Suprapubic skin (tissue), 4 donors: ENCODE measurements at regions not wholly inside any gene's neighbourhood (a gene's known extent, or its start where the extent isn't known, plus 50 kb on each side); places are given as distances from the start of the nearest gene placed in this dataset.

Source experiments
- DNase-seq, 2 donors: peaks; one replicate each; pipeline ENCODE4 v3.0.0-alpha.2; 2019; ENCODE audit warnings: low spot score in 2 of 2
- H3K27ac ChIP-seq: fragments of 200-600 bp; sonication (generic); one replicate; pipeline ENCODE4 v1.5.1; 2019
- H3K27me3 ChIP-seq: fragments of 200-600 bp; sonication (generic); one replicate; pipeline ENCODE4 v1.5.1; 2019
- H3K36me3 ChIP-seq: fragments of 200-600 bp; sonication (generic); one replicate; pipeline ENCODE4 v1.5.1; 2019
- H3K4me1 ChIP-seq: fragments of 200-600 bp; sonication (generic); one replicate; pipeline ENCODE4 v1.5.1; 2019
- H3K4me3 ChIP-seq: fragments of 200-600 bp; sonication (generic); one replicate; pipeline ENCODE4 v1.5.1; 2019; ENCODE audit warnings: mild to moderate bottlenecking
- H3K9me3 ChIP-seq: fragments of 200-600 bp; sonication (generic); one replicate; pipeline ENCODE4 v1.5.1; 2019
- CTCF ChIP-seq, 2 donors: fragments of 200-600 bp in 1 of 2; fragments of 450-650 bp in 1 of 2; sonication (generic) in 1 of 2; IDR thresholded peaks; one replicate each; pipeline ENCODE4 v1.5.1; 2016 to 2019; ENCODE audit warnings: antibody characterized with exemption in 2 of 2, mild to moderate bottlenecking in 1 of 2, moderate library complexity in 1 of 2
- EP300 ChIP-seq: sonication (generic); formaldehyde crosslinking; IDR thresholded peaks from one replicate; pipeline ENCODE4 v1.6.1; 2017; ENCODE audit warnings: antibody characterized with exemption
- POLR2A ChIP-seq, 2 donors: fragments of 450-650 bp; IDR thresholded peaks; one replicate each; pipeline ENCODE4 v1.6.1; 2017; ENCODE audit warnings: antibody characterized with exemption in 2 of 2, mild to moderate bottlenecking in 2 of 2, moderate library complexity in 2 of 2
- POLR2AphosphoS5 ChIP-seq, 3 donors: sonication (generic); formaldehyde crosslinking; IDR thresholded peaks; one replicate each; pipeline ENCODE4 v1.6.1; 2017; ENCODE audit warnings: antibody characterized with exemption in 3 of 3
- WGBS: methylation state at CpG from one replicate; pipeline ENCODE4 v1.1.5; 2018; 5-methylcytosine and 5-hydroxymethylcytosine counted together

- TF ChIP-seq EP300: no peak
- no peak for TF ChIP-seq POLR2A (IDR thresholded peaks at IDR 0.05)
- no peak for TF ChIP-seq CTCF (IDR thresholded peaks at IDR 0.05)
- no peak for TF ChIP-seq POLR2AphosphoS5 (IDR thresholded peaks at IDR 0.05)
- 79% methylated on average over 2 of the region's 2 CpGs for WGBS
- DNase-seq: no peak
- no peaks in the 10 kb centered on the region for H3K27me3 ChIP-seq
- no peaks in the 10 kb centered on the region for H3K9me3 ChIP-seq
- H3K27ac ChIP-seq: no peak overlapping the region
- H3K4me3 ChIP-seq: no peak overlapping the region
- H3K4me1 ChIP-seq: no peaks in the 10 kb centered on the region
- no peaks in the 10 kb centered on the region for H3K36me3 ChIP-seq
Observed at GRCh38 chr4:36489798-36490197, 208.4 kb downstream of the DTHD1 start.

GRCh38 chr4:36492041-36492440, 210.6 kb downstream of the DTHD1 start:
- H3K4me1 ChIP-seq: no peaks in the 10 kb centered on the region
- H3K27me3 ChIP-seq: no peaks in the 10 kb centered on the region
- DNase-seq: no peak
- no peak overlapping the region for H3K27ac ChIP-seq
- H3K36me3 ChIP-seq: no peaks in the 10 kb centered on the region
- no peaks in the 10 kb centered on the region for H3K9me3 ChIP-seq
- TF ChIP-seq CTCF (IDR thresholded peaks at IDR 0.05): no peak
- TF ChIP-seq EP300: no peak
- TF ChIP-seq POLR2AphosphoS5 (IDR thresholded peaks at IDR 0.05): no peak
- no peak for TF ChIP-seq POLR2A (IDR thresholded peaks at IDR 0.05)
- no peak overlapping the region for H3K4me3 ChIP-seq
- WGBS: 37% methylated on average over 1 of the region's 1 CpG

- H3K27me3 ChIP-seq: no peaks in the 10 kb centered on the region
- 98% methylated on average over 1 of the region's 1 CpG for WGBS
- TF ChIP-seq POLR2A (IDR thresholded peaks at IDR 0.05) (no peak), CTCF (IDR thresholded peaks at IDR 0.05) (no peak), EP300 (no peak)
Observed at GRCh38 chr4:36492590-36492989, 211.2 kb downstream of the DTHD1 start.

GRCh38 chr4:36493251-36493650, 211.8 kb downstream of the DTHD1 start:
- no peaks in the 10 kb centered on the region for H3K27me3 ChIP-seq
- 81% methylated on average over 1 of the region's 1 CpG for WGBS
- H3K27ac ChIP-seq: no peak overlapping the region
- no peaks in the 10 kb centered on the region for H3K9me3 ChIP-seq
- no peak overlapping the region for H3K4me3 ChIP-seq
- H3K36me3 ChIP-seq: no peaks in the 10 kb centered on the region
- no peak for TF ChIP-seq POLR2AphosphoS5 (IDR thresholded peaks at IDR 0.05)
- DNase-seq: no peak
- no peaks in the 10 kb centered on the region for H3K4me1 ChIP-seq

More at GRCh38 chr4:36492590-36492989, 211.2 kb downstream of the DTHD1 start:
- no peaks in the 10 kb centered on the region for H3K4me1 ChIP-seq
- no peaks in the 10 kb centered on the region for H3K36me3 ChIP-seq
- no peaks in the 10 kb centered on the region for H3K9me3 ChIP-seq
- no peak overlapping the region for H3K27ac ChIP-seq
- no peak for DNase-seq
- H3K4me3 ChIP-seq: no peak overlapping the region

- TF ChIP-seq EP300: no peak
- no peak for DNase-seq
- no peaks in the 10 kb centered on the region for H3K4me1 ChIP-seq
- no peaks in the 10 kb centered on the region for H3K9me3 ChIP-seq
- H3K27me3 ChIP-seq: no peaks in the 10 kb centered on the region
- WGBS: 83% methylated on average over 2 of the region's 2 CpGs
- H3K27ac ChIP-seq: no peak overlapping the region
- no peak overlapping the region for H3K4me3 ChIP-seq
- H3K36me3 ChIP-seq: no peaks in the 10 kb centered on the region
Observed at GRCh38 chr4:36494016-36494415, 212.6 kb downstream of the DTHD1 start.

- WGBS: 58% methylated on average over 2 of the region's 2 CpGs
- H3K27me3 ChIP-seq: no peaks in the 10 kb centered on the region
- H3K4me3 ChIP-seq: no peak overlapping the region
Observed at GRCh38 chr4:36494747-36495146, 213.3 kb downstream of the DTHD1 start.

More at GRCh38 chr4:36494747-36495146, 213.3 kb downstream of the DTHD1 start:
- no peaks in the 10 kb centered on the region for H3K4me1 ChIP-seq
- no peak for DNase-seq
- H3K27ac ChIP-seq: no peak overlapping the region
- TF ChIP-seq POLR2AphosphoS5 (IDR thresholded peaks at IDR 0.05) (no peak), POLR2A (IDR thresholded peaks at IDR 0.05) (no peak), CTCF (IDR thresholded peaks at IDR 0.05) (no peak), EP300 (no peak)
- H3K36me3 ChIP-seq: no peaks in the 10 kb centered on the region
- no peaks in the 10 kb centered on the region for H3K9me3 ChIP-seq
